ENCODE measurements at regions not wholly inside any gene's neighbourhood (a gene's known extent, or its start where the extent isn't known, plus 50 kb on each side); places are given as distances from the start of the nearest gene placed in this dataset.

GRCh38 chr4:54359919-54360650 lies 131.0 kb downstream of the PDGFRA start:
- TF ChIP-seq, protein P1, sequence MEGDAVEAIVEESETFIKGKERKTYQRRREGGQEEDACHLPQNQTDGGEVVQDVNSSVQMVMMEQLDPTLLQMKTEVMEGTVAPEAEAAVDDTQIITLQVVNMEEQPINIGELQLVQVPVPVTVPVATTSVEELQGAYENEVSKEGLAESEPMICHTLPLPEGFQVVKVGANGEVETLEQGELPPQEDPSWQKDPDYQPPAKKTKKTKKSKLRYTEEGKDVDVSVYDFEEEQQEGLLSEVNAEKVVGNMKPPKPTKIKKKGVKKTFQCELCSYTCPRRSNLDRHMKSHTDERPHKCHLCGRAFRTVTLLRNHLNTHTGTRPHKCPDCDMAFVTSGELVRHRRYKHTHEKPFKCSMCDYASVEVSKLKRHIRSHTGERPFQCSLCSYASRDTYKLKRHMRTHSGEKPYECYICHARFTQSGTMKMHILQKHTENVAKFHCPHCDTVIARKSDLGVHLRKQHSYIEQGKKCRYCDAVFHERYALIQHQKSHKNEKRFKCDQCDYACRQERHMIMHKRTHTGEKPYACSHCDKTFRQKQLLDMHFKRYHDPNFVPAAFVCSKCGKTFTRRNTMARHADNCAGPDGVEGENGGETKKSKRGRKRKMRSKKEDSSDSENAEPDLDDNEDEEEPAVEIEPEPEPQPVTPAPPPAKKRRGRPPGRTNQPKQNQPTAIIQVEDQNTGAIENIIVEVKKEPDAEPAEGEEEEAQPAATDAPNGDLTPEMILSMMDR (conservative IDR thresholded peaks at IDR 0.05; ENCODE audit: low read depth, low read length) = no peak
- no peak overlapping the region for H3K4me3 ChIP-seq (ENCODE audit: low read length)
- DNase-seq (ENCODE audit: low read depth) = no peak

GRCh38 chr4:54363037-54363436 lies 133.9 kb downstream of the PDGFRA start:
- H3K4me3 ChIP-seq (ENCODE audit: low read length) = no peak overlapping the region
- DNase-seq (ENCODE audit: low read depth) = no peak
- TF ChIP-seq, protein P1 (conservative IDR thresholded peaks at IDR 0.05; ENCODE audit: low read depth, low read length) = no peak

- no peak overlapping the region for H3K4me3 ChIP-seq (ENCODE audit: low read length)
- DNase-seq (ENCODE audit: low read depth) = no peak
- TF ChIP-seq, protein P1 (conservative IDR thresholded peaks at IDR 0.05; ENCODE audit: low read depth, low read length) = no peak
Observed at GRCh38 chr4:54365691-54366090, 136.6 kb downstream of the PDGFRA start.

DNA sequence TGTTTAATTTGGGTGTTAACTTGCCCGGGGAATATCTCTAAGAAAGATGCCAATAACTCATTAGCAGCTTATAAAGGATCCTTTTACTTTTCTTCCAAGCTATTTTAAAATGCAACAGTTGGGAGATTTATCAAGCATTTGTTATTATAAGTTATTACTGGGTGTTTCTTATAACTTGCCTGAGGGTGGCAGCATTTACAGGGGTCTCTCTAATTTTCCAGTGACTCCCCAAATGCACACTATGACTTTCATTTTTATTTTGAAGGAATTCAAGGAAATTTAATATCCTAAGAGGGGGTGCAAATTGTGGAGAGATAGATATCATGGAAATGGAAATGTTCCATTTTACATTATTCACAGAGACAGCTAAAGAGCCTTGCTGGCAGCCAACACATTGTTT lies 138.0 kb downstream of the PDGFRA start:
- TF ChIP-seq, protein P1 (conservative IDR thresholded peaks at IDR 0.05; ENCODE audit: low read depth, low read length) = no peak
- H3K4me3 ChIP-seq (ENCODE audit: low read length) = no peak overlapping the region
- no peak for DNase-seq (ENCODE audit: low read depth)

- DNase-seq (ENCODE audit: low read depth) = no peak
- no peak overlapping the region for H3K4me3 ChIP-seq (ENCODE audit: low read length)
Observed at GRCh38 chr4:54368281-54369265, 139.5 kb downstream of the PDGFRA start.

GRCh38 chr4:54371173-54371572 lies 142.1 kb downstream of the PDGFRA start:
- no peak for DNase-seq (ENCODE audit: low read depth)
- TF ChIP-seq, protein P1 (conservative IDR thresholded peaks at IDR 0.05; ENCODE audit: low read depth, low read length) = no peak
- H3K4me3 ChIP-seq (ENCODE audit: low read length) = no peak overlapping the region

More at GRCh38 chr4:54368281-54369265, 139.5 kb downstream of the PDGFRA start:
- TF ChIP-seq, protein P1 (conservative IDR thresholded peaks at IDR 0.05; ENCODE audit: low read depth, low read length) = no peak

Data from retinal pigment epithelial cell (primary cell).